AG04449 (cell line): ENCODE measurements at regions not wholly inside any gene's neighbourhood (a gene's known extent, or its start where the extent isn't known, plus 50 kb on each side); places are given as distances from the start of the nearest gene placed in this dataset.

ENCODE experiments used
- CTCF ChIA-PET: fragments of 350-600 bp; formaldehyde crosslinking; extraction: SDS; loops from one replicate; lab custom pipeline; 2021; ENCODE audit warnings: antibody characterized with exemption; lab: Yijun Ruan, JAX
- POLR2A ChIA-PET: fragments of 400-600, 350-600 bp; formaldehyde crosslinking; extraction: SDS; loops from one replicate; lab custom pipeline; 2020; ENCODE audit warnings: antibody characterized with exemption, inconsistent platforms; lab: Yijun Ruan, JAX
- DNase-seq: peaks from one replicate; pipeline ENCODE4 v3.0.0-alpha.2; 2010; ENCODE audit warnings: low read depth, low spot score
- H3K4me3 ChIP-seq: 2 replicates; pipeline ENCODE4 v1.5.1; 2011; ENCODE audit warnings: low read depth, mild to moderate bottlenecking, control low read depth, low read length
- CTCF ChIP-seq: IDR thresholded peaks from one replicate; pipeline ENCODE4 v1.5.1; 2011; ENCODE audit warnings: mild to moderate bottlenecking, moderate library complexity, low read length, control low read depth, inconsistent platforms; ENCODE audit not compliant: insufficient read depth; ENCODE audit errors: missing control alignments

GRCh38 chr18:60024857-60025256, 125.1 kb downstream of the PMAIP1 start:
- POLR2A ChIA-PET = no interaction called here
- no peak for TF ChIP-seq CTCF
- CTCF ChIA-PET = interaction anchor here (1.0 to 2.4 kb wide), 2 partner anchors 14 to 29 kb away, joined by 5 to 8 read pairs; no protein-coding TSS in a partner anchor

GRCh38 chr18:60024345-60024744, 124.5 kb downstream of the PMAIP1 start:
- no peak for TF ChIP-seq CTCF
- no peak overlapping the region for H3K4me3 ChIP-seq
- POLR2A ChIA-PET = no interaction called here
- CTCF ChIA-PET = no interaction called here
- no peak for DNase-seq

More at GRCh38 chr18:60024857-60025256, 125.1 kb downstream of the PMAIP1 start:
- no peak overlapping the region for H3K4me3 ChIP-seq
- no peak for DNase-seq

- no peak for DNase-seq
- H3K4me3 ChIP-seq = no peak overlapping the region
- ChIA-PET POLR2A (no interaction called here), CTCF (no interaction called here)
- TF ChIP-seq CTCF = no peak
These were observed 123.0 kb downstream of the PMAIP1 start for GRCh38 chr18:60022671-60023276.

GRCh38 chr18:60021556-60021955, 121.8 kb downstream of the PMAIP1 start:
- ChIA-PET POLR2A (no interaction called here), CTCF (interaction anchor here (0.9 to 2.5 kb wide), 2 partner anchors 15 to 26 kb away, joined by 4 to 12 read pairs; no protein-coding TSS in a partner anchor)
- TF ChIP-seq CTCF = no peak
- DNase-seq = no peak
- H3K4me3 ChIP-seq = no peak overlapping the region

- POLR2A ChIA-PET = interaction anchor here (1.3 kb wide), 1 partner anchor 33 kb away, joined by 4 read pairs; no protein-coding TSS in a partner anchor
These were observed 120.5 kb downstream of the PMAIP1 start for GRCh38 chr18:60020107-60020925.

More at GRCh38 chr18:60020107-60020925, 120.5 kb downstream of the PMAIP1 start:
- TF ChIP-seq CTCF = no peak
- no peak overlapping the region for H3K4me3 ChIP-seq
- CTCF ChIA-PET = interaction anchor here (2.5 kb wide), 1 partner anchor 24 kb away, joined by 12 read pairs; no protein-coding TSS in a partner anchor
- DNase-seq = no peak
